ENCODE measurements at regions not wholly inside any gene's neighbourhood (a gene's known extent, or its start where the extent isn't known, plus 50 kb on each side); places are given as distances from the start of the nearest gene placed in this dataset.

GRCh38 chr2:237231593-237231992 lies 145.9 kb downstream of the COPS8 start:
- 91 to 94% methylated on average over 9 of the region's 9 CpGs for WGBS, 2 donors
- Histone ChIP-seq H3K9me3 (no peaks in the 10 kb centered on the region), H3K27me3 (no peaks in the 10 kb centered on the region), H3K36me3 (no peaks in the 10 kb centered on the region), H3K4me3 (replicated peaks in 1 of 3) (no peak overlapping the region), H3K27ac (peak overlapping the region in 1 of 3 donors; percentile 44), H3K4me1 (peaks cover 14 to 27% of the 10 kb centered on the region in 2 donors)
- DNase-seq: no peak
- TF ChIP-seq POLR2A (IDR thresholded peaks at IDR 0.05): no peak
- TF ChIP-seq CTCF (IDR thresholded peaks at IDR 0.05): no peak
- intact Hi-C loops (cut with DNase I): no loop called here

GRCh38 chr2:237232166-237232565 lies 146.5 kb downstream of the COPS8 start:
- Histone ChIP-seq H3K9me3 (no peaks in the 10 kb centered on the region), H3K4me3 (replicated peaks in 1 of 3) (no peak overlapping the region), H3K4me1 (peaks cover 14 to 27% of the 10 kb centered on the region in 2 donors), H3K27me3 (no peaks in the 10 kb centered on the region), H3K36me3 (no peaks in the 10 kb centered on the region), H3K27ac (peak overlapping the region in 1 of 3 donors; percentile 44)
- intact Hi-C loops (cut with DNase I): no loop called here
- no peak for DNase-seq
- TF ChIP-seq POLR2A (IDR thresholded peaks at IDR 0.05) (no peak), CTCF (IDR thresholded peaks at IDR 0.05) (no peak)

GRCh38 chr2:237234268-237234667 lies 148.6 kb downstream of the COPS8 start:
- Histone ChIP-seq H3K4me1 (peaks cover 14 to 27% of the 10 kb centered on the region in 2 donors), H3K9me3 (no peaks in the 10 kb centered on the region), H3K4me3 (replicated peaks in 1 of 3) (no peak overlapping the region), H3K27me3 (no peaks in the 10 kb centered on the region), H3K36me3 (no peaks in the 10 kb centered on the region), H3K27ac (peak overlapping the region in 1 of 3 donors; percentile 74)
- intact Hi-C loops (cut with DNase I): no loop called here
- TF ChIP-seq CTCF (IDR thresholded peaks at IDR 0.05): no peak
- TF ChIP-seq POLR2A (IDR thresholded peaks at IDR 0.05): no peak
- no peak for DNase-seq
- WGBS, 2 donors: 71 to 73% methylated on average over 1 to 2 of the region's 2 CpGs

DNA sequence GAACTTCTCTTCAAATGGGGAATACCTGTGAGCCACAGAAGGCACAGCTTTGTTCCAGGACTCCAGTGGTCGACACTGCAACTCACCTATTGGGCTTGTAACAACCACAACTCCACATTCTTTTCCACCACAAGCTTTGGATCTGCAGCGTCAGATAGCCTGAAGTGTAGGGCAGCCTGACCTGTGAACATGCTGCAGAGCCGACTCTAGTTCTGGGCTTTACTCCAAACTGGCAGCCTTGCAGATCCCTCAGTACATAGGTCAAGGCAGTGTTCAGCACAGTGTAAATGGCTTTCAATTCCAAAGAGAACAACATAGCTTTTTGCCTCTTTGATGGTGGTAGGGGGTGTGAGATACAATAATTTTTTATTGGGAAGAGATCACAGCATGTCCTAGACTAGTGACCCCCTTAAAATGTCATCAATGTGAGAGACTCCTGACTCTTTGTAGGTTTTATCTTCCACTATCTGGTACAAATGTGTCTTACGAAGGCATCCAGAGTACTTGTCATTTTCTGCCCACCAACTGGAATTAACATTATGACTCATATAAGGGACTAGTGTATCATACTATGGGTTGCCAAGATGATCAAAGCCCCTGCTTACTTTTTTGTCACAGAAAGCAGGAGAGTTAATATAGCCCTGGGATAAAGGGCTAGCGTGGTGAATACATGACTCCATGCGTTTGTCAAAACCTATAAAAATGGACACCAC lies 149.8 kb downstream of the COPS8 start:
- WGBS, 2 donors: 52 to 53% methylated on average over 6 of the region's 6 CpGs
- Histone ChIP-seq H3K9me3 (no peaks in the 10 kb centered on the region), H3K4me3 (replicated peaks in 1 of 3) (no peak overlapping the region), H3K27ac (peak overlapping the region in 2 of 3 donors; percentile 2 to 74), H3K4me1 (peaks cover 14 to 27% of the 10 kb centered on the region in 2 donors), H3K36me3 (no peaks in the 10 kb centered on the region), H3K27me3 (no peaks in the 10 kb centered on the region)
- no peak for TF ChIP-seq CTCF (IDR thresholded peaks at IDR 0.05)
- TF ChIP-seq POLR2A (IDR thresholded peaks at IDR 0.05): no peak
- intact Hi-C loops (cut with DNase I): no loop called here
- DNase-seq: peak; percentile 81 to 84

DNA sequence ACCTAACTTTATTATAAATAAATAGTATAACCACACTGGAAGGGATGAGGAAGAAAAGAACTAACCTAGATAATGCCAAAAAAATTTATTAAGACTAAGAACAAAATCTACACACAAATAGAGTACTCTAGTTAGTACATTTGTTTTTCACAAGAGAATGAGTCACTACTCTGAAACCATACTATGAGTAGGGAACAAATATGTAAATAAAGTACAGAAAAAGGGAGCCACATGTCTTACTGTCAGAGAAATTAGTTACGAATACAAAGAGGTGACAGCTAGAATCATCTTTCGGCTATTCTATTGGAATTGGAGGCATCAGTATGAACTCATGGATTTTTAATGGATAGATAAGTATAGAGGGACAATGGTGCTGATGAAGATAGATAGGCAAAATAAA lies 150.5 kb downstream of the COPS8 start:
- TF ChIP-seq POLR2A (IDR thresholded peaks at IDR 0.05) (no peak), CTCF (IDR thresholded peaks at IDR 0.05) (no peak)
- intact Hi-C loops (cut with DNase I): no loop called here
- H3K27ac ChIP-seq: no peak overlapping the region

More for the DNA sequence above, 150.5 kb downstream of the COPS8 start:
- DNase-seq: no peak
- no peaks in the 10 kb centered on the region for H3K27me3 ChIP-seq
- no peaks in the 10 kb centered on the region for H3K9me3 ChIP-seq
- no peaks in the 10 kb centered on the region for H3K36me3 ChIP-seq
- H3K4me1 ChIP-seq: peaks cover 14 to 25% of the 10 kb centered on the region in 2 donors
- no peak overlapping the region for H3K4me3 ChIP-seq (replicated peaks in 1 of 3)
- WGBS, 2 donors: 92 to 93% methylated on average over 2 of the region's 2 CpGs
